ENCODE measurements at regions not wholly inside any gene's neighbourhood (a gene's known extent, or its start where the extent isn't known, plus 50 kb on each side); places are given as distances from the start of the nearest gene placed in this dataset.

DNA sequence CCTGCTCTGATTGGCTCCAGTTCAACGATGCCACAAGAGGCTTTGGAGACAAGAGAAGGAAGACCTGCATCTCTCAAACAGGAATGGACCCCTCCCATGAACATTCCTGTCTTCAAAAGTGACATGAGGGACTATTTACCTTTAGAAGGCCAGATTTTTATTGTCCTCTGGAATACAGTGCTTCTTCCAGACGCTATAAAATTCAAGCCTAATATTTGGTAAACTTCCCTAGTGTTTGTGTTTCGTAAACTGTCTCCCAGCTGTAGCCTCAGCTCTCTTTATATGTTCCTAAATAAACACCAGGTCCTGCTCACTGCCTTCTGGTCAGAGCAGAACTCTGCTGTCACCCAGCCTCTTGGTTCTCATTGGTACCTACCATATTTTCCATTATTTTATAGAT is 157.8 kb downstream of the CCDC34 start:
- no peaks in the 10 kb centered on the region for H3K4me1 ChIP-seq
- no peak overlapping the region for H3K9ac ChIP-seq
- no peak overlapping the region for H2AFZ ChIP-seq
- no peaks in the 10 kb centered on the region for H3K27me3 ChIP-seq (ENCODE audit: control insufficient read depth, insufficient read depth, low read length)
- H3K36me3 ChIP-seq (ENCODE audit: control insufficient read depth, insufficient read depth, low read length) = no peaks in the 10 kb centered on the region
- no peak overlapping the region for H3K27ac ChIP-seq
- no peaks in the 10 kb centered on the region for H3K9me3 ChIP-seq (ENCODE audit: control insufficient read depth, low read length)
- TF ChIP-seq, protein P1, sequence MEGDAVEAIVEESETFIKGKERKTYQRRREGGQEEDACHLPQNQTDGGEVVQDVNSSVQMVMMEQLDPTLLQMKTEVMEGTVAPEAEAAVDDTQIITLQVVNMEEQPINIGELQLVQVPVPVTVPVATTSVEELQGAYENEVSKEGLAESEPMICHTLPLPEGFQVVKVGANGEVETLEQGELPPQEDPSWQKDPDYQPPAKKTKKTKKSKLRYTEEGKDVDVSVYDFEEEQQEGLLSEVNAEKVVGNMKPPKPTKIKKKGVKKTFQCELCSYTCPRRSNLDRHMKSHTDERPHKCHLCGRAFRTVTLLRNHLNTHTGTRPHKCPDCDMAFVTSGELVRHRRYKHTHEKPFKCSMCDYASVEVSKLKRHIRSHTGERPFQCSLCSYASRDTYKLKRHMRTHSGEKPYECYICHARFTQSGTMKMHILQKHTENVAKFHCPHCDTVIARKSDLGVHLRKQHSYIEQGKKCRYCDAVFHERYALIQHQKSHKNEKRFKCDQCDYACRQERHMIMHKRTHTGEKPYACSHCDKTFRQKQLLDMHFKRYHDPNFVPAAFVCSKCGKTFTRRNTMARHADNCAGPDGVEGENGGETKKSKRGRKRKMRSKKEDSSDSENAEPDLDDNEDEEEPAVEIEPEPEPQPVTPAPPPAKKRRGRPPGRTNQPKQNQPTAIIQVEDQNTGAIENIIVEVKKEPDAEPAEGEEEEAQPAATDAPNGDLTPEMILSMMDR (IDR thresholded peaks at IDR 0.05) = no peak
- H3K79me2 ChIP-seq = no peaks in the 10 kb centered on the region
- H3K4me2 ChIP-seq (ENCODE audit: low read length) = no peak overlapping the region
- no peak overlapping the region for H3K4me3 ChIP-seq (ENCODE audit: low read depth, low read length)

DNA sequence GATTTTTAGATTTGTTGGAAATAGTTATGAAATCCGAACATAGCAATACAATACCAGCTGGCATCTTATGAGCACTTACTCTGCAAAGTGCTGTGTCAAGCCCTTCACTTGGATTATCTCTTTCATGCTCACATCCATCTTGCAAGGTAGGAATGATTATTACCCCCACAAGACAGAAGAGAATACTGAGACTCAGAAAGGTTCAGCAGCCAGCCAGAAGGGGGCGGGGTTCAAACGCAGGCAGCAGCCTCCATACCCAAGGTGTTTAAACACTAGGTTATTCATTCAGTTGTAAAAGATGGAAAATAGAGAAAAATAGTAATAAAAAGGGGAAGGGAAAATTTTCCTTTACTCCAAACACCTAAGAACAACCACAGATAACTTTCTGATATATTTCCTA is 158.5 kb downstream of the CCDC34 start:
- Histone ChIP-seq H3K36me3 (ENCODE audit: control insufficient read depth, insufficient read depth, low read length) (no peaks in the 10 kb centered on the region), H3K9ac (no peak overlapping the region), H3K4me3 (ENCODE audit: low read depth, low read length) (no peak overlapping the region), H2AFZ (no peak overlapping the region), H3K4me2 (ENCODE audit: low read length) (no peak overlapping the region), H3K27ac (no peak overlapping the region), H3K79me2 (no peaks in the 10 kb centered on the region), H3K4me1 (no peaks in the 10 kb centered on the region), H3K9me3 (ENCODE audit: control insufficient read depth, low read length) (no peaks in the 10 kb centered on the region), H3K27me3 (ENCODE audit: control insufficient read depth, insufficient read depth, low read length) (no peaks in the 10 kb centered on the region)
- TF ChIP-seq, protein P1 (IDR thresholded peaks at IDR 0.05) = no peak

DNA sequence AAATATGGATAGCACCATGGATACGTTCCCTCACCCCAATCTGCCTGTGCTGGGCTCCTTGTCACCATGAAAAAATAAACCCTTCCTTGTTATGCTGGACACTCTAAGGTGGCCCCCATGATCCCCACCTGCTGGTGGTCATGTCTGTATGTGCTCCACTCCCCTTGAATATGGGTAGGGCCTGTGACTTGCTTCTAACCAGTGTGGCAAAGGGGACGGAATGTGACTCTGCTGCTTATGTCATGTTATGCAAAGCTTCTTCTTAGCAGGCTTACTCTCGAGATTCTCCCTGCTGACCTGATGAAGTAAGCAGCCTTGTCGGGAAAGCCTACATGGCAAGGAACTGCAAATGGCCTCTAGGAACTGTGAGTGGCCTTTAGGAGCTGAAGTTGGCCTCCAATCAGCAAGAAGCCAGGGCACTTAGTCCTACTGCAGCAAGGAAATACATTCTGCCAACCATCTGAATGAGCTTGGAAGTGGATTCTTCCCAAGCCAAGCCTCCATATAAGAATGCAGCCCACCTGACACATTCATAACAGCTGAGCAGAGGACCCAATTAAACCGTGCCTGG is 159.9 kb downstream of the CCDC34 start:
- no peak overlapping the region for H3K4me3 ChIP-seq (ENCODE audit: low read depth, low read length)
- no peaks in the 10 kb centered on the region for H3K36me3 ChIP-seq (ENCODE audit: control insufficient read depth, insufficient read depth, low read length)
- no peaks in the 10 kb centered on the region for H3K9me3 ChIP-seq (ENCODE audit: control insufficient read depth, low read length)
- no peaks in the 10 kb centered on the region for H3K27me3 ChIP-seq (ENCODE audit: control insufficient read depth, insufficient read depth, low read length)
- no peaks in the 10 kb centered on the region for H3K79me2 ChIP-seq
- H3K4me2 ChIP-seq (ENCODE audit: low read length) = no peak overlapping the region
- TF ChIP-seq, protein P1 (IDR thresholded peaks at IDR 0.05) = no peak
- no peak overlapping the region for H3K27ac ChIP-seq
- no peaks in the 10 kb centered on the region for H3K4me1 ChIP-seq
- no peak overlapping the region for H3K9ac ChIP-seq
- H2AFZ ChIP-seq = no peak overlapping the region

DNA sequence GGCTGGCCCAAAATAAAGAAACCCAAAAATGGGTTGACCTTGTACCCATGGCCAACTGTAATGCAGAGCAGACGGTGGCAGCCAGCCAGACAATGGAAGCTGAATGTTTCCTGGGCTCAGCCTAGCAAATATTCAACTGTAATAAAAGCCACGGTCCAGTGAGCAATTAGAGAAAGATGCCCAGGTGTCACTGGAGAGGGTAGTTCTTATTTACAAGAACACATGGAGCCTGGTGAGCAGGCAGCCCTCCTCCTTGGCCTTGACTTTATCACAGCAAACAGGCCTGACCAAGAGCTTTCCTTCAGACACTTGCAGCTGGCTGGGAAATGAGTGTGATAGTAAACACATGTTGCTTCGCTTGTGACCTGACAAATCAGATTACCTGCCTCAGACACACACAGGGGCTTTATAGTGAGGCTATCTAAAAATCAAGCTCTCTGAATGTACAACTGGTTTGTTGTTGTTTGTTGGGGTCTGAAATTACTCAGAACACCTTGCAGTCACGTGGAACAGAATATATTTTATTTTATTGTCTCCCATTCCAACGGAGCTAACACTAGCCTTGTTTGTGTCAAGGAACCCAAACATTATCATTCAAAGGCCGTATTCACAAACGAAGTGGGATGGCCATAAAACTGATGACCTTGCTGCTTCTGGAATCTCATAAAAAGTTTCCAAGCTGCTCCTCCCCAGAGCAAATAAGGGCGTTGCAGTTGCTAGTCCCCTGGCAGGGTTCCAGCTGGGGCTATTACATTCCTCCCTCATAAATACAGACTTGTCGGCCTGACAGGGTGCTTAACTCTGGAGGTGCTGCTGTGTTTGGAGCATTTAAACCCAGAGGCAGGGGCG is 161.1 kb downstream of the BBOX1 start:
- H3K27ac ChIP-seq = no peak overlapping the region
- no peaks in the 10 kb centered on the region for H3K9me3 ChIP-seq (ENCODE audit: control insufficient read depth, low read length)
- no peaks in the 10 kb centered on the region for H3K79me2 ChIP-seq
- H3K4me3 ChIP-seq (ENCODE audit: low read depth, low read length) = no peak overlapping the region
- TF ChIP-seq, protein P1 (IDR thresholded peaks at IDR 0.05) = no peak
- no peaks in the 10 kb centered on the region for H3K36me3 ChIP-seq (ENCODE audit: control insufficient read depth, insufficient read depth, low read length)
- H3K4me1 ChIP-seq = no peaks in the 10 kb centered on the region
- H3K4me2 ChIP-seq (ENCODE audit: low read length) = no peak overlapping the region
- no peaks in the 10 kb centered on the region for H3K27me3 ChIP-seq (ENCODE audit: control insufficient read depth, insufficient read depth, low read length)
- no peak overlapping the region for H3K9ac ChIP-seq
- no peak overlapping the region for H2AFZ ChIP-seq

Data from parathyroid adenoma (tissue), 2 donors.